Fibroblast of lung (primary cell): ENCODE measurements at regions not wholly inside any gene's neighbourhood (a gene's known extent, or its start where the extent isn't known, plus 50 kb on each side); places are given as distances from the start of the nearest gene placed in this dataset.
"Not testable (repeated sequence)": the region's sequence is repeated elsewhere in the genome, so short reads cannot be mapped to it uniquely, and the experiment has no call there.

ENCODE experiments used
- DNase-seq, 2 donors: peaks; one replicate each; pipeline versions ENCODE4 v3.0.0 to v3.0.0-alpha.2; 2010; ENCODE audit warnings: low read depth in 2 of 2
- H2AFZ ChIP-seq: 2 replicates; pipeline ENCODE4 v1.5.1; 2012; ENCODE audit warnings: low read length, control low read depth, inconsistent platforms
- H3K27ac ChIP-seq: 2 replicates; pipeline ENCODE4 v1.5.1; 2011; ENCODE audit warnings: low read length, control low read depth; ENCODE audit not compliant: insufficient read depth
- H3K27me3 ChIP-seq: 2 replicates; pipeline ENCODE4 v1.5.1; 2011; ENCODE audit warnings: mild to moderate bottlenecking, low read length; ENCODE audit not compliant: control insufficient read depth, insufficient read depth
- H3K36me3 ChIP-seq: 2 replicates; pipeline ENCODE4 v1.5.1; 2011; ENCODE audit warnings: low read length; ENCODE audit not compliant: control insufficient read depth, insufficient read depth
- H3K4me1 ChIP-seq: 2 replicates; pipeline ENCODE4 v1.5.1; 2011; ENCODE audit warnings: low read length; ENCODE audit not compliant: control insufficient read depth, insufficient read depth; ENCODE audit errors: extremely low read depth
- H3K4me2 ChIP-seq: 2 replicates; pipeline ENCODE4 v1.5.1; 2011; ENCODE audit warnings: low read length, control low read depth; ENCODE audit not compliant: insufficient read depth; ENCODE audit errors: extremely low read depth
- H3K4me3 ChIP-seq, 4 experiments: fragments of 200-600 bp in 1 of 4; sonication (generic) in 1 of 4; replicated peaks in 1 of 4; 2 replicates each; pipeline ENCODE4 v1.5.1; 2011 to 2016; ENCODE audit warnings: low read length in 4 of 4, low read depth in 3 of 4, mild to moderate bottlenecking in 3 of 4, control low read depth in 2 of 4, inconsistent platforms in 1 of 4, mixed read lengths in 1 of 4; ENCODE audit not compliant: insufficient read depth in 1 of 4; ENCODE audit errors: control extremely low read depth in 1 of 4
- H3K79me2 ChIP-seq: 2 replicates; pipeline ENCODE4 v1.5.1; 2012; ENCODE audit warnings: mild to moderate bottlenecking, low read length, inconsistent platforms; ENCODE audit not compliant: control insufficient read depth, insufficient read depth
- H3K9ac ChIP-seq: 2 replicates; pipeline ENCODE4 v1.5.1; 2011; ENCODE audit warnings: mild to moderate bottlenecking, low read length, control low read depth; ENCODE audit not compliant: insufficient read depth
- H3K9me3 ChIP-seq: 2 replicates; pipeline ENCODE4 v1.5.1; 2012; ENCODE audit warnings: low read depth, low read length; ENCODE audit not compliant: control insufficient read depth, insufficient read depth
- H4K20me1 ChIP-seq: 2 replicates; pipeline ENCODE4 v1.5.1; 2011; ENCODE audit warnings: low read length; ENCODE audit not compliant: control insufficient read depth, insufficient read depth; ENCODE audit errors: extremely low read depth
- CTCF ChIP-seq, 2 donors: IDR thresholded peaks in 1 of 2; conservative IDR thresholded peaks in 1 of 2; 1 replicate in 1 of 2; 2 replicates in 1 of 2; pipeline ENCODE4 v1.5.1; 2011 to 2012; ENCODE audit warnings: low read length in 2 of 2, control low read depth in 1 of 2, inconsistent platforms in 1 of 2, low read depth in 1 of 2, mild to moderate bottlenecking in 1 of 2
- EZH2 ChIP-seq: IDR thresholded peaks from 2 replicates; pipeline ENCODE4 v1.5.1; 2012; ENCODE audit warnings: low read length, control low read depth, mild to moderate bottlenecking; ENCODE audit errors: missing control alignments

DNA sequence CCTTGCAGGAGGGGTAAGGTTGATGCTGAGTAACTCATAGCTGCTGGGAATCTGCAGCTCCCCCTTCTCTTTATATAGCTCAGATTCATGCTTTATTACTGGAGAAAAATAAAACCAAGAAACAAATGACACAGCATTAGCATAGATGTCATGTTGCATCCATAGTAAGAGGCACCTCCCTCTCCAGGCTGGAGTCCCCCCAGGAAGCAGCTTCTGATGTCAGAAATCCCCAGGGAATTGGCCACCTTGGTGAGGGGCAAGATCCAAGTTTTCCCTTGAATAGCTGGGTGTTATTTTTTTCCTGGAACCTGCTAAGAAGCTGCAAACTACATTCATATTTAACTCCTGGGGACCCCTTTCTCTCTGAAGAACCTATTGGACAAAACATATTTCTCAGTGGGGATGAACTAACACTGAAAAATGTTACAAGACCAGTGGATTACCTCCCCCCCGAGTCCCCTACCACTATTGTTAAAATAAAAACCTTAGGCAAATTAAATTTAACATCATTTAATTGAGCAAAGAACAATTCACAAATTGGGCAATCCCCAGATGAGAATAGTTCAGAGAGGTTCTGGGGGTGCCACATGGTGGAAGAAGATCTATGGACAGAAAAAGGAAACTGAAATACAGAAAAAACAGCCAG, 163.7 kb upstream of the NAMPT start:
- Histone ChIP-seq H3K36me3 (no peaks in the 10 kb centered on the region), H3K27me3 (no peaks in the 10 kb centered on the region), H3K4me3 (no peak overlapping the region), H2AFZ (no peak overlapping the region), H3K79me2 (no peaks in the 10 kb centered on the region), H3K4me2 (no peak overlapping the region), H3K9me3 (no peaks in the 10 kb centered on the region), H3K4me1 (no peaks in the 10 kb centered on the region), H3K9ac (no peak overlapping the region), H4K20me1 (no peaks in the 10 kb centered on the region), H3K27ac (no peak overlapping the region)
- no peak for TF ChIP-seq EZH2
- no peak for TF ChIP-seq CTCF (conservative IDR thresholded peaks at IDR 0.05 in 1 of 2, IDR thresholded peaks at IDR 0.05 in 1 of 2; ENCODE audit: low read depth in 1 of 2, low read length in 2 of 2)
- DNase-seq = no peak

DNA sequence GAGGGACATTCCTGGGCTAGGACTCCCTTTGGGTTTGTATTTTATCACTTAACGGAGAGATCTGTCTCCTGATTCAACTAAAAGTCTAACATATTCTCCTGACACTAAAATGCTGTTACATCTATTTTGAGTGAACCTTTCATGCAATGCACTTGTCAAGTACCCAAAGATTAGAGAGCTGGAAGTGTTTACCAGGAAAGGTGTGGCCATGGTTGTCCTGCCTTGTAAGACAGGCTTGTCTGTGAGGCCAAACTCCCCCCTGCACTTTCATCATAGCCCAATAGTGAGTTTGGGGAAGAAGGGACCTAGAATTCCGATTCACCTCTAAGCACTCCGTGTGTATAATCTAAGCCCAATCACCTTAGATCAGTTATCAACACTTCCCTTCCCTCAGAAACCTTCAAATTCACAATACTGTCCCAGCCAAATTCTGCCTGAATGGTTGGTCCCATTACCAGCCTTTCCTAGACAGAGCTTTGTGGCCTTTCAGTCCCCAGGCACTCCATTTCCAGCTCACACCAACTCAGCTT, 162.6 kb upstream of the NAMPT start:
- Histone ChIP-seq H3K36me3 (no peaks in the 10 kb centered on the region), H3K27ac (no peak overlapping the region), H3K9ac (no peak overlapping the region), H4K20me1 (no peaks in the 10 kb centered on the region), H3K79me2 (no peaks in the 10 kb centered on the region), H3K4me1 (no peaks in the 10 kb centered on the region), H3K4me2 (no peak overlapping the region), H3K9me3 (no peaks in the 10 kb centered on the region), H3K27me3 (no peaks in the 10 kb centered on the region), H2AFZ (no peak overlapping the region), H3K4me3 (no peak overlapping the region)
- DNase-seq = no peak
- TF ChIP-seq EZH2 = no peak
- TF ChIP-seq CTCF (conservative IDR thresholded peaks at IDR 0.05 in 1 of 2, IDR thresholded peaks at IDR 0.05 in 1 of 2; ENCODE audit: low read depth in 1 of 2, low read length in 2 of 2) = no peak

- H2AFZ ChIP-seq, H3K9ac ChIP-seq, H3K36me3 ChIP-seq, DNase-seq, H3K79me2 ChIP-seq, H3K27ac ChIP-seq, H3K4me3 ChIP-seq, H3K4me1 ChIP-seq, H3K9me3 ChIP-seq, H4K20me1 ChIP-seq, H3K27me3 ChIP-seq, H3K4me2 ChIP-seq: not testable (repeated sequence)
Observed at GRCh38 chr7:106445366-106445765, 160.6 kb upstream of the NAMPT start.
